ENCODE measurements at regions not wholly inside any gene's neighbourhood (a gene's known extent, or its start where the extent isn't known, plus 50 kb on each side); places are given as distances from the start of the nearest gene placed in this dataset.

GRCh38 chr2:8149985-8150539, 531.8 kb upstream of the ID2 start:
- H3K27me3 ChIP-seq: no peaks in the 10 kb centered on the region
- peaks cover 2 to 9% of the 10 kb centered on the region in 2 experiments for H3K4me1 ChIP-seq (ENCODE audit: control insufficient read depth in 1 of 2, insufficient read depth in 1 of 2, low read depth in 1 of 2, low read length in 1 of 2)
- H3K27ac ChIP-seq: no peak overlapping the region
- TF ChIP-seq CTCF (IDR thresholded peaks at IDR 0.05): no peak
- H3K9me3 ChIP-seq: no peaks in the 10 kb centered on the region
- no peaks in the 10 kb centered on the region for H3K36me3 ChIP-seq
- H3K4me3 ChIP-seq (ENCODE audit: low read depth in 1 of 2, low read length in 1 of 2): no peak overlapping the region

- Histone ChIP-seq H3K27ac (no peak overlapping the region), H3K4me1 (ENCODE audit: control insufficient read depth in 1 of 2, insufficient read depth in 1 of 2, low read depth in 1 of 2, low read length in 1 of 2) (no peaks in the 10 kb centered on the region), H3K36me3 (no peaks in the 10 kb centered on the region), H3K27me3 (no peaks in the 10 kb centered on the region), H3K4me3 (ENCODE audit: low read depth in 1 of 2, low read length in 1 of 2) (no peak overlapping the region), H3K9me3 (no peaks in the 10 kb centered on the region)
- no peak for TF ChIP-seq CTCF (IDR thresholded peaks at IDR 0.05)
Measured at GRCh38 chr2:8151888-8152287, 530.0 kb upstream of the ID2 start.

GRCh38 chr2:8152392-8153257, 529.2 kb upstream of the ID2 start:
- no peak overlapping the region for H3K27ac ChIP-seq
- H3K27me3 ChIP-seq: no peaks in the 10 kb centered on the region
- no peaks in the 10 kb centered on the region for H3K36me3 ChIP-seq
- TF ChIP-seq CTCF (IDR thresholded peaks at IDR 0.05): no peak
- no peaks in the 10 kb centered on the region for H3K9me3 ChIP-seq
- no peak overlapping the region for H3K4me3 ChIP-seq (ENCODE audit: low read depth in 1 of 2, low read length in 1 of 2)
- no peaks in the 10 kb centered on the region for H3K4me1 ChIP-seq (ENCODE audit: control insufficient read depth in 1 of 2, insufficient read depth in 1 of 2, low read depth in 1 of 2, low read length in 1 of 2)

GRCh38 chr2:8153258-8153718, 528.6 kb upstream of the ID2 start:
- no peak for TF ChIP-seq CTCF (IDR thresholded peaks at IDR 0.05)
- H3K36me3 ChIP-seq: no peaks in the 10 kb centered on the region

GRCh38 chr2:8154270-8154669, 527.6 kb upstream of the ID2 start:
- no peaks in the 10 kb centered on the region for H3K36me3 ChIP-seq
- H3K4me3 ChIP-seq (ENCODE audit: low read depth in 1 of 2, low read length in 1 of 2): no peak overlapping the region
- H3K27me3 ChIP-seq: no peaks in the 10 kb centered on the region
- no peaks in the 10 kb centered on the region for H3K4me1 ChIP-seq (ENCODE audit: control insufficient read depth in 1 of 2, insufficient read depth in 1 of 2, low read depth in 1 of 2, low read length in 1 of 2)
- no peak for TF ChIP-seq CTCF (IDR thresholded peaks at IDR 0.05)
- no peaks in the 10 kb centered on the region for H3K9me3 ChIP-seq
- no peak overlapping the region for H3K27ac ChIP-seq

More at GRCh38 chr2:8153258-8153718, 528.6 kb upstream of the ID2 start:
- Histone ChIP-seq H3K27me3 (no peaks in the 10 kb centered on the region), H3K4me3 (ENCODE audit: low read depth in 1 of 2, low read length in 1 of 2) (no peak overlapping the region), H3K27ac (no peak overlapping the region), H3K9me3 (no peaks in the 10 kb centered on the region), H3K4me1 (ENCODE audit: control insufficient read depth in 1 of 2, insufficient read depth in 1 of 2, low read depth in 1 of 2, low read length in 1 of 2) (no peaks in the 10 kb centered on the region)
